Sigmoid colon (tissue), 4 donors: ENCODE measurements at regions not wholly inside any gene's neighbourhood (a gene's known extent, or its start where the extent isn't known, plus 50 kb on each side); places are given as distances from the start of the nearest gene placed in this dataset.

Experiments
- CTCF ChIP-seq, 4 experiments: fragments of 450-650 bp in 3 of 4; fragments of 200-600 bp in 1 of 4; IDR thresholded peaks; one replicate each; pipeline ENCODE4 v1.5.1; 2016 to 2019; ENCODE audit warnings: antibody characterized with exemption in 4 of 4, mild to moderate bottlenecking in 3 of 4, moderate library complexity in 2 of 4
- EP300 ChIP-seq, 4 donors: sonication (generic); formaldehyde crosslinking; IDR thresholded peaks; one replicate each; pipeline ENCODE4 v1.6.1; 2017; ENCODE audit warnings: antibody characterized with exemption in 4 of 4
- POLR2A ChIP-seq, 2 donors: fragments of 450-650 bp; IDR thresholded peaks; one replicate each; pipeline ENCODE4 v1.6.1; 2016; ENCODE audit warnings: antibody characterized with exemption in 2 of 2, mild to moderate bottlenecking in 2 of 2, moderate library complexity in 2 of 2
- POLR2AphosphoS5 ChIP-seq, 4 donors: sonication (generic); formaldehyde crosslinking; IDR thresholded peaks; one replicate each; pipeline ENCODE4 v1.6.1; 2017; ENCODE audit warnings: antibody characterized with exemption in 4 of 4

GRCh38 chr11:24206511-24206910 is 290.3 kb upstream of the LUZP2 start:
- TF ChIP-seq CTCF (IDR thresholded peaks at IDR 0.05), result no peak
- TF ChIP-seq EP300 (IDR thresholded peaks at IDR 0.05), result no peak
- TF ChIP-seq POLR2AphosphoS5 (IDR thresholded peaks at IDR 0.05), result no peak
- TF ChIP-seq POLR2A (IDR thresholded peaks at IDR 0.05), result no peak
